HG03378 (cell line): ENCODE measurements at regions not wholly inside any gene's neighbourhood (a gene's known extent, or its start where the extent isn't known, plus 50 kb on each side); places are given as distances from the start of the nearest gene placed in this dataset.
"Not testable (repeated sequence)": the region's sequence is repeated elsewhere in the genome, so short reads cannot be mapped to it uniquely, and the experiment has no call there.

Experiments
- ATAC-seq: cut with Tn5 transposase; IDR thresholded peaks from one replicate; pipeline ENCODE4 v1.9.1; 2021; ENCODE audit warnings: mild to moderate bottlenecking, moderate library complexity; ENCODE audit not compliant: unreplicated experiment

GRCh38 chr22:49698616-49699015 lies 129.1 kb downstream of the BRD1 start:
- ATAC-seq = not testable (repeated sequence)

DNA sequence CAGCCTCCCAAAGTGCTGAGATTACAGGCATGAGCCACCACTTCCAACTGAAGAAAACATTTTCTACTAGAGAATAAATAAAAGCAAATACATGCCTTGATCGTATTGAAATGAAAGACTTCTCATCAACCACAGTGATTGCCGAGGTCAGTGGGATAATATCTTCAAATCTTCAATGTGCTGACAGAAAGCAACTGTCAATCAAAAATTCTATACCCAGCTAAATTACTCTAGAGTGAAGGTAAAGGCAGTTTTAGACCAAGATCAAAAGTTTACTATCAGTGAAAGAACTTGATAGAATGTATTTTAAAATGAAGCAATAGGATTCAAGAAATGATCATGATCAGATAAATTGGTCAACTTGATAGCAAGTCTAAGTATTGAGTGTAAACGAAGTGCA lies 130.6 kb downstream of the BRD1 start:
- ATAC-seq = no peak

GRCh38 chr22:49694462-49695260 lies 133.0 kb downstream of the BRD1 start:
- no peak for ATAC-seq

DNA sequence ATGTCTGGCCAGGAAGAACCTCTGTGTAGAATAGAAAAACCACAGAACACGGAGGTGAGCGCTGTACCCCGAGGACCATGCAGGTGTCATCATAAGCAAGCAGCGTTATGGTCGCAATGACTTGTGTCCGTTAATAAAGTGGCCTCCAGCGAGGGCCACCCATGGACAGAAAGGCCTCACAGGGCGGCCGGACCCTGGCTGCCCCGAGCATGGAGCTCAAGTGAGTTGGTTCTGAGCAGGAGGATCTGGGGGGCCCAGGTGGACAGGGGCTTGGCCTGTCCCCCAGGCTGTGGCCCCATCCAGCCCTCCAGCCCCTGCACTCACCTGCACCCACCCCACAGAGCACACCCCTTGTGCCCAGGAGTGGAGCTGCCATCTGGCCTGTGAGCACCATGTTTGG lies 133.8 kb downstream of the BRD1 start:
- no peak for ATAC-seq

DNA sequence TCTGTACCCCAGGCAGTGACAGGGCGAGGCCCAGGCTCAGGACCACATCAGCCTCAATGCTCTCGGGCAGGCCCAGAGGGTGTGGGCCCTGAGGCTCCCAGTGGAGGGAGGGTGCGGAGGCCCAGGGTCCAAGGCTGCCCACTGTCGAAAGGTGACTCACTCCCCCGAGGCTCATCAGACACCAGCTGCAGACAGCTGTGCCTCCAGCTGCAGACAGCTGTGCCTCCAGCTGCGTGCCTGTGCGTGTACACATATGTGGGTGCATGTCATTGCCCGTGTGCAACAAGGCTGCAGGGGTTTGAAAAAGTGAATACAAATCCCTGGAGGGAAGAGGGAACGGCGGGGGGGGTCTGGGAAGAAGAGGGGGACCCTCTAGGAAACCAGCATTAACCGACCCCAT lies 134.3 kb downstream of the BRD1 start:
- no peak for ATAC-seq

- ATAC-seq = no peak
These were observed 135.0 kb downstream of the BRD1 start for GRCh38 chr22:49692499-49693225.

GRCh38 chr22:49691256-49691655 lies 136.4 kb downstream of the BRD1 start:
- ATAC-seq = no peak

- ATAC-seq = no peak
These were observed 137.2 kb downstream of the BRD1 start for GRCh38 chr22:49690454-49690853.

GRCh38 chr22:49689858-49690257 lies 137.8 kb downstream of the BRD1 start:
- no peak for ATAC-seq

- ATAC-seq = no peak
These were observed 138.4 kb downstream of the BRD1 start for GRCh38 chr22:49689255-49689770.

GRCh38 chr22:49688516-49689254 lies 139.0 kb downstream of the BRD1 start:
- ATAC-seq = no peak

DNA sequence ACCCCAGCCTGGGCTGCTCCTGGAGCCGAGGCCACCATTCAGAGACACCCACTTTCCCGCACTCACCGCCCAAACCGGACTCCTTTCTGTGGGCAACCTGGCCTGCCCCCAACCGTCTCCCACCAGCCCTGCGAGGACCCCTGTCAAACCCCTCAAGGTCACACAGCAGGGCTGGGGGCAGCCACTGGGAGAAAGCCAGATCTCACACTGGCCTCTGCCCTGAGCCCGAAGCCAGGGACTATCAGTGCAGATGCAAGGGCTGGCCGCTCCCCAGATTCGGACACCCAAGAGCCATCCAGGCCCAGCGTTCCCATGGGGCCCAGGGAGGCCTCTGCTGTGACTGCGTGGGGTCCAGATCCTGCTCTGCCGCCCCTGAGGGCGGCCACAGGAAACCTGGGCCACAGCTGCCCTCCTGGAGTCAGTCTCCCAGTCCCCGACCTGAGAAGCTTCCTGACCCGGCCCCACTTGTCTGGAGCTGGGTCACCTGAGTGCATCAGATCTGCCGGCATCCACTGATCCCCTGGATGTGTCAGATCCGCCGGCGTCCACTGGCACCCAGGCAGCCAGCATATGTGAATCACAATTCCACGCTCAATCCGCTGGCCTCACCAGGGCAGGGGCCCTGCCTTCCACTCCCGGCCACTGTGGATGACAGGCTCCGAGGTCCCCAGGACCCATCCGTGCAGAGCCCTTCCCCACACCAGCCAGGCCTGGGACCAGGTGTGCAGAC lies 139.7 kb downstream of the BRD1 start:
- ATAC-seq = no peak

- ATAC-seq = no peak
These were observed 140.3 kb downstream of the BRD1 start for GRCh38 chr22:49687333-49687732.

DNA sequence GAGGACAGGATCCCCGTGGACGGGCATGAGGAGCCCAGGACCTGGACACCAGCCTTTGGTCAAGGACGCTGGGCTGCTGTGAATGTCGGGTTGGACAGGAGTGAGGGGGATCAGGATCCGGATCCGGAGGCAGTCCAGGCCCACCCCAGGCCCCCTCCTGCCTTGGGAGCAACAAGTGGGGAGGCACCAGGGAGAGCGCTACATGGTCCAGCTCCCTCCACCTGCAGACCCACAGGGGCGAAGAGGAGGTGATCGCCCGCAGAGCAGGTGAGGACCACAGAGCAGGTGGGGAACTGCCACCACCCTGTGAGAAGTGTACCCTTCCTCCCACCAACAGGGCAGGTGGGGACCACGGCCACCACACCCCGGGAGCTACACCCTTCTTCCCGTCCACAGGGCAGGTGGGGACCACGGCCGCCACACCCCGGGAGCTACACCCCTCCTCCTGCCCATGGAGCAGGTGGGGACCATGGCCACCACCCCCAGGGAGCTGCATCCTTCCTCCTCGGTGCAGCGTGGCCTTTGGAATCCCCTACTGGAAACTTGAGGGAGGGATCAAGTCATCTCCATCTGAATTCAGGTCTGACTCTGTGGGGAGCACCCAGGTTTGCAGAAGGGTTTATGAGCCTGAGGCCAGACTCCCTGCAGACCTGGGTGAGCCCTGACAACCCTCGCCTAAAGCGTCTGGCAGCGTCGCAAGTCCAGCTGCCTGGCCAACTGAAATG lies 141.0 kb downstream of the BRD1 start:
- ATAC-seq = no peak

DNA sequence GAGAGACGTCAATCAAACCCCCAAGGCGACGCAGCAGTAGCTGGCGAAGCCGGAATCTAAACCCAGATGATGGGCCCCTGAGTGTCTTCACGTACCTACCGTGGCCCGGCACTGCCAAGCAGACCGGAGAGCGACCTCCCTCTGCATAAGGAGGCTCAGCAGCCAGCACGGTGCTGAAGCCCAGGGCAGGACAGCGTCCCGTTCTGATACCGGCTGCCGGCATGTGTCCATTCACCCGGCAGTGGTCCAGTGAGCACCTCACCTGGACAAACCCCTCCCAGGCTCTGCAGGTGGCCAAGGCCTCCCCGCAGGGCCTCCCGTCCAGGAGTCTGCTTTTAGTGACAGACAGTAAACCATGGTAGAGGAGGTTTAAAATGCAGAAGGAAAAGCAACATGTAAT lies 142.0 kb downstream of the BRD1 start:
- no peak for ATAC-seq

GRCh38 chr22:49685116-49685515 lies 142.6 kb downstream of the BRD1 start:
- ATAC-seq = no peak

DNA sequence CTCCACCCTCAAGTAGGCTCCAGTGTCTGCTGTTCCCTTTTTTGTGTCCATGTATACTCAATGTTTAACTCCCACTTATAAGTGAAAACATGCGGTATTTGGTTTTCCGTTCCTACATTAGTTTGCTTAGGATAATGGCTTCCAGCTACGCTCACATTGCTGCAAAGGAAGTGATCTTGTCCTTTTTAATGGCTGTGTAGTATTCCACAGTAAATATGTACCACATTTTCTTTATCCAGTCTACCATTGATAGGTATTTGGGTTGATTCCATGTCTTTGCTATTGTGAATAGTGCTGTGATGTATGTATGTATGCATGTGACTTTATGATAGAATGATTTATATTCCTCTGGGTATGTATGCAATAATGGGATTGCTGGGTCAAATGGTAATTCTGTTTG lies 144.6 kb downstream of the BRD1 start:
- ATAC-seq = no peak

GRCh38 chr22:49680819-49681218 lies 146.9 kb downstream of the BRD1 start:
- not testable (repeated sequence) for ATAC-seq

DNA sequence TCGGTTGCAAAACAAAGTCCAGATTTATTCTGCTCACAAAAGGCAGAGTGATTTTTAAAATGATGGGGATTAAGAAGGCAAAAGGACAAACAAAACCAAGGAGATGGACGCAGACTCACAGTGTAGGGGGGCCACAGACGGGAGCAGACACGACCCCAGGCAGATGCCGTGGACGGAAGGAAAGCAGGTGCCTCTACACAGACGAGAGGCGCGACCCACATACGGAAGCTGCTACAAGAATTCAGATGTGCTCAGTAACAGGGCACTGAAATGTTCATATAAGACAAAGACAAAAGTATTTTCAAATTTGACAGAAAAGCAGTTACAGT lies 148.9 kb downstream of the BRD1 start:
- no peak for ATAC-seq

GRCh38 chr22:49678137-49678841 lies 149.4 kb downstream of the BRD1 start:
- no peak for ATAC-seq
